Sigmoid colon (tissue), 3 donors: ENCODE measurements at regions not wholly inside any gene's neighbourhood (a gene's known extent, or its start where the extent isn't known, plus 50 kb on each side); places are given as distances from the start of the nearest gene placed in this dataset.

Experiments used
- CTCF ChIP-seq, 4 experiments: fragments of 450-650 bp in 3 of 4; fragments of 200-600 bp in 1 of 4; IDR thresholded peaks; one replicate each; pipeline ENCODE4 v1.5.1; 2016 to 2019; ENCODE audit warnings: antibody characterized with exemption in 4 of 4, mild to moderate bottlenecking in 3 of 4, moderate library complexity in 2 of 4
- POLR2A ChIP-seq, 2 donors: fragments of 450-650 bp; IDR thresholded peaks; one replicate each; pipeline ENCODE4 v1.6.1; 2016; ENCODE audit warnings: antibody characterized with exemption in 2 of 2, mild to moderate bottlenecking in 2 of 2, moderate library complexity in 2 of 2

- TF ChIP-seq POLR2A (IDR thresholded peaks at IDR 0.05) (no peak), CTCF (IDR thresholded peaks at IDR 0.05) (no peak)
Measured at GRCh38 chr17:71232801-71233559, 887.8 kb upstream of the SOX9 start.
